DOHH2 (cell line): ENCODE measurements at regions not wholly inside any gene's neighbourhood (a gene's known extent, or its start where the extent isn't known, plus 50 kb on each side); places are given as distances from the start of the nearest gene placed in this dataset.

Experiments
- H3F3A ChIP-seq: fragments of 200-600 bp; sonication (generic), shearing (Covaris generic); 2 replicates; pipeline ENCODE4 v1.6.0; 2016; ENCODE audit warnings: antibody characterized with exemption, mild to moderate bottlenecking; ENCODE audit not compliant: control insufficient read depth, insufficient read depth
- H3K27ac ChIP-seq: fragments of 200-600 bp; sonication (generic); 2 replicates; pipeline ENCODE4 v1.5.1; 2014; ENCODE audit warnings: low read depth, mild to moderate bottlenecking, low read length, moderate library complexity
- H3K27me3 ChIP-seq: fragments of 200-600 bp; sonication (generic); 2 replicates; pipeline ENCODE4 v1.6.1; 2014; ENCODE audit warnings: mild to moderate bottlenecking, low read length, mixed read lengths; ENCODE audit not compliant: control insufficient read depth
- H3K36me3 ChIP-seq: fragments of 200-600 bp; sonication (generic); 2 replicates; pipeline ENCODE4 v1.6.1; 2014; ENCODE audit warnings: mild to moderate bottlenecking, low read length, moderate library complexity, mixed read lengths; ENCODE audit not compliant: control insufficient read depth
- H3K4me1 ChIP-seq: fragments of 200-600 bp; sonication (generic); 2 replicates; pipeline ENCODE4 v1.6.1; 2014; ENCODE audit warnings: mild to moderate bottlenecking, low read length, mixed read lengths; ENCODE audit not compliant: control insufficient read depth
- H3K4me2 ChIP-seq: fragments of 200-600 bp; sonication (generic); 2 replicates; pipeline ENCODE4 v1.6.0; 2014; ENCODE audit warnings: mild to moderate bottlenecking, low read length, moderate library complexity
- H3K4me3 ChIP-seq: fragments of 200-600 bp; sonication (generic); 2 replicates; pipeline ENCODE4 v1.5.1; 2014; ENCODE audit warnings: mild to moderate bottlenecking, low read length, mixed read lengths
- H3K79me2 ChIP-seq: fragments of 200-600 bp; sonication (generic); 2 replicates; pipeline ENCODE4 v1.6.1; 2014; ENCODE audit warnings: mild to moderate bottlenecking, low read length, mixed read lengths; ENCODE audit not compliant: control insufficient read depth
- H3K9me2 ChIP-seq: fragments of 200-600 bp; sonication (generic); replicated peaks from 2 replicates; pipeline ENCODE4 v1.6.1; 2014; ENCODE audit warnings: mild to moderate bottlenecking, low read length, mixed read lengths; ENCODE audit not compliant: control insufficient read depth
- H3K9me3 ChIP-seq: fragments of 200-600 bp; sonication (generic); 2 replicates; pipeline ENCODE4 v1.6.1; 2014; ENCODE audit warnings: antibody characterized with exemption, low read length, mixed read lengths; ENCODE audit not compliant: control insufficient read depth, insufficient read depth
- H4K20me1 ChIP-seq: fragments of 200-600 bp; sonication (generic); 2 replicates; pipeline ENCODE4 v1.6.0; 2014; ENCODE audit warnings: low read depth, mild to moderate bottlenecking, antibody characterized with exemption, low read length, moderate library complexity; ENCODE audit not compliant: control insufficient read depth, insufficient read depth
- EZH2phosphoT487 ChIP-seq: fragments of 200-600 bp; sonication (generic); IDR thresholded peaks from 2 replicates; pipeline ENCODE4 v1.6.1; 2017; ENCODE audit warnings: borderline replicate concordance, mild to moderate bottlenecking, antibody characterized with exemption, low read length, moderate library complexity, mixed read lengths
- TF ChIP-seq, protein P1 (sequence below): fragments of 200-600 bp; sonication (generic); IDR thresholded peaks from one replicate; pipeline ENCODE4 v1.5.1; 2014; ENCODE audit warnings: antibody characterized with exemption, mild to moderate bottlenecking, low read depth, low read length; ENCODE audit not compliant: poor library complexity, severe bottlenecking

DNA sequence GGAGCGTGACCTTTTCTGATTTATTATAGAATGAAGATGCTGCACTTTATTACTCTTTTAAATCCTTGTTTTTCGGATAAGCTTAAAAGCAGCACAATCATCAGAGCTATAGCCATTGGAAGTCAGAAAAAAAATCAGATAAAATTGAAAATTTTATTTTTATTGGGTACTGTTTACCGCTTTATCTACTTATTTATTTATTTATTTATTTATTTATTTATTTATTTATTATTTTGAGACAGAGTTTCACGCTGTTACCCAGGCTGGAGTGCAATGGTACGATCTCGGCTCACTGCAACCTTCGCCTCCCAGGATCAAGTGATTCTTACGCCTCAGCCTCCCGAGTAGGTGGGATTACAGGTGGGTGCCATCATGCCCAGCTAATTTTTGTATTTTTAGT, 83.1 kb upstream of the CHRM3 start:
- no peak overlapping the region for H3K4me3 ChIP-seq
- TF ChIP-seq EZH2phosphoT487, result no peak
- TF ChIP-seq, protein P1, sequence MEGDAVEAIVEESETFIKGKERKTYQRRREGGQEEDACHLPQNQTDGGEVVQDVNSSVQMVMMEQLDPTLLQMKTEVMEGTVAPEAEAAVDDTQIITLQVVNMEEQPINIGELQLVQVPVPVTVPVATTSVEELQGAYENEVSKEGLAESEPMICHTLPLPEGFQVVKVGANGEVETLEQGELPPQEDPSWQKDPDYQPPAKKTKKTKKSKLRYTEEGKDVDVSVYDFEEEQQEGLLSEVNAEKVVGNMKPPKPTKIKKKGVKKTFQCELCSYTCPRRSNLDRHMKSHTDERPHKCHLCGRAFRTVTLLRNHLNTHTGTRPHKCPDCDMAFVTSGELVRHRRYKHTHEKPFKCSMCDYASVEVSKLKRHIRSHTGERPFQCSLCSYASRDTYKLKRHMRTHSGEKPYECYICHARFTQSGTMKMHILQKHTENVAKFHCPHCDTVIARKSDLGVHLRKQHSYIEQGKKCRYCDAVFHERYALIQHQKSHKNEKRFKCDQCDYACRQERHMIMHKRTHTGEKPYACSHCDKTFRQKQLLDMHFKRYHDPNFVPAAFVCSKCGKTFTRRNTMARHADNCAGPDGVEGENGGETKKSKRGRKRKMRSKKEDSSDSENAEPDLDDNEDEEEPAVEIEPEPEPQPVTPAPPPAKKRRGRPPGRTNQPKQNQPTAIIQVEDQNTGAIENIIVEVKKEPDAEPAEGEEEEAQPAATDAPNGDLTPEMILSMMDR, result no peak
- H4K20me1 ChIP-seq, result no peaks in the 10 kb centered on the region
- no peaks in the 10 kb centered on the region for H3K36me3 ChIP-seq
- no peaks in the 10 kb centered on the region for H3K4me1 ChIP-seq
- H3K27me3 ChIP-seq, result no peaks in the 10 kb centered on the region
- no peaks in the 10 kb centered on the region for H3K79me2 ChIP-seq
- H3K27ac ChIP-seq, result no peak overlapping the region
- H3K4me2 ChIP-seq, result no peak overlapping the region
- no peaks in the 10 kb centered on the region for H3F3A ChIP-seq
- no peaks in the 10 kb centered on the region for H3K9me3 ChIP-seq
- no peaks in the 10 kb centered on the region for H3K9me2 ChIP-seq

DNA sequence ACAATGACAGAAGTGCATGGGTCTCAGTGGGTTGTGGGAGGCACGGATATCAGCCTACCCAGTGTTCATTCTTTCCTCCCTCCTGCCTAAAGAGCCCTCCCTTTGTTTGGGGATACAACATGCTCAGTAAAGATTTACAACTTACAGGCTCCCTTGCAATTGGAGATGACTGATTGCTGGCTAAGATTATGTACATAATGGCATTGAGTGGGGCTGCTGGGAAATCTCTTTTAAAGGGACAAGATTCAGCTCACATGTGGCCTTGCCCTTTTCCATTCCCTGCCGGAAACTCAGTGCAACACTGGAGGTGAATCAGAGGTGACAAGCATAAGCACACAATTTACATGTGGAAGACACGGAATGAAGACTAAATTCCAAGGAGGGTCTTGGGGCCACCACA, 83.7 kb upstream of the CHRM3 start:
- H3K9me2 ChIP-seq, result no peaks in the 10 kb centered on the region
- no peaks in the 10 kb centered on the region for H3K79me2 ChIP-seq
- no peaks in the 10 kb centered on the region for H3F3A ChIP-seq
- no peak overlapping the region for H3K4me3 ChIP-seq
- no peak for TF ChIP-seq EZH2phosphoT487
- TF ChIP-seq, protein P1, result no peak
- no peaks in the 10 kb centered on the region for H3K36me3 ChIP-seq
- H3K4me2 ChIP-seq, result no peak overlapping the region
- no peaks in the 10 kb centered on the region for H3K27me3 ChIP-seq
- no peaks in the 10 kb centered on the region for H4K20me1 ChIP-seq
- H3K27ac ChIP-seq, result no peak overlapping the region
- H3K9me3 ChIP-seq, result no peaks in the 10 kb centered on the region
- no peaks in the 10 kb centered on the region for H3K4me1 ChIP-seq

DNA sequence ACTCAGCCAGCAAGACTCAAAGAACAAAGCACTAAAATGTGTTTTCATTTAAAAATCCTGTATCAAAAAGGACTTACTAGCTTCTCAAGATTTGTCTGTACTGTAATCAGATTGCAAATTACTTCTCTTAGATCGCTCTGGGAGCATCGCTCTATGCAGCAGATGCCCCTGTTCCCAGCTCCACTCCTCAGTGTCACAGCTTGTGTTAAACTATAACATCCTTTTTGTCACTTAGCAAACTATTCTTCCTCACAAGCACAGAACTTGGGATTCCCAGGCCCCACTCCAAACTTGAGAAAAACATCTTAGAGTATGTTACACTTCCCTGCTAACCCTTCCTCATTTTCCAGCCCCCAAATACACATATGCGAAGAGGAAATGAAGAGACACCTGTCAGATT, 85.1 kb upstream of the CHRM3 start:
- H3K36me3 ChIP-seq, result no peaks in the 10 kb centered on the region
- no peaks in the 10 kb centered on the region for H4K20me1 ChIP-seq
- no peak overlapping the region for H3K27ac ChIP-seq
- H3K4me3 ChIP-seq, result no peak overlapping the region
- H3K79me2 ChIP-seq, result no peaks in the 10 kb centered on the region
- TF ChIP-seq, protein P1, result no peak
- TF ChIP-seq EZH2phosphoT487, result no peak
- no peaks in the 10 kb centered on the region for H3K9me3 ChIP-seq
- H3K9me2 ChIP-seq, result no peaks in the 10 kb centered on the region
- no peak overlapping the region for H3K4me2 ChIP-seq
- H3K4me1 ChIP-seq, result no peaks in the 10 kb centered on the region
- H3K27me3 ChIP-seq, result no peaks in the 10 kb centered on the region
- no peaks in the 10 kb centered on the region for H3F3A ChIP-seq

DNA sequence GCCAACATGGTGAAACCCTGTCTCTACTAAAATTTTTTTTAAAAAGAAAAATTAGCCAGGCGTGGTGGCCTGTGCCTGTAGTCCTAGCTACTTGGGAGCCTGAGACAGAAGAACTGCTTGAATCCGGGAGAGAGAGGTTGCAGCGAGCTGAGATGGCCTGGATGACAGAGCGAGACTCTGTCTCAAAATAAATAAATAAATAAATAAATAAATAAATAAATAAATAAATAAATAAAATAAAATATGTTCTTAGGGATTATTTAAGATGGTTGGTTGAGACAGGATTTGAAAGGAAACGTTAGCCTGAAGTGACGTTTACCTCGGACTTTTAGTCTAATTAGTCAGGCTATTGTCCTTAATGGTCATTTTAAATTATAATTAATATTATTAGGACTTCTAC, 88.5 kb upstream of the CHRM3 start:
- Histone ChIP-seq H4K20me1 (no peaks in the 10 kb centered on the region), H3K9me2 (no peaks in the 10 kb centered on the region), H3K27ac (no peak overlapping the region), H3K4me1 (no peaks in the 10 kb centered on the region), H3K36me3 (no peaks in the 10 kb centered on the region), H3K4me2 (no peak overlapping the region), H3K9me3 (no peaks in the 10 kb centered on the region), H3K27me3 (no peaks in the 10 kb centered on the region), H3K79me2 (no peaks in the 10 kb centered on the region), H3F3A (no peaks in the 10 kb centered on the region), H3K4me3 (no peak overlapping the region)
- TF ChIP-seq, protein P1, result no peak
- TF ChIP-seq EZH2phosphoT487, result no peak
